Karpas-422 (cell line): ENCODE measurements at regions not wholly inside any gene's neighbourhood (a gene's known extent, or its start where the extent isn't known, plus 50 kb on each side); places are given as distances from the start of the nearest gene placed in this dataset.

Experiments used
- DNase-seq: peaks from one replicate; pipeline ENCODE4 v3.0.0-alpha.2; 2015
- H2AFZ ChIP-seq: fragments of 200-600 bp; sonication (generic); 2 replicates; pipeline ENCODE4 v1.6.1; 2014; ENCODE audit warnings: antibody characterized with exemption, low read length, mixed read lengths
- H3K27ac ChIP-seq: fragments of 200-600 bp; sonication (generic); 2 replicates; pipeline ENCODE4 v1.5.1; 2014; ENCODE audit warnings: mild to moderate bottlenecking, low read length, moderate library complexity
- H3K27me3 ChIP-seq: fragments of 200-600 bp; sonication (generic); 2 replicates; pipeline ENCODE4 v1.6.1; 2014; ENCODE audit warnings: low read length, mixed read lengths
- H3K36me3 ChIP-seq: fragments of 200-600 bp; sonication (generic); 2 replicates; pipeline ENCODE4 v1.6.1; 2014; ENCODE audit warnings: low read length, mixed read lengths; ENCODE audit not compliant: insufficient read depth
- H3K4me1 ChIP-seq: fragments of 200-600 bp; sonication (generic); 2 replicates; pipeline ENCODE4 v1.6.1; 2014; ENCODE audit warnings: mild to moderate bottlenecking, low read length, mixed read lengths
- H3K4me2 ChIP-seq: fragments of 200-600 bp; sonication (generic); 2 replicates; pipeline ENCODE4 v1.6.1; 2014; ENCODE audit warnings: low read length, low read depth, mild to moderate bottlenecking; ENCODE audit not compliant: poor library complexity, severe bottlenecking
- H3K4me3 ChIP-seq: fragments of 200-600 bp; sonication (generic); 2 replicates; pipeline ENCODE4 v1.5.1; 2014; ENCODE audit warnings: mild to moderate bottlenecking, antibody characterized with exemption, low read length, mixed read lengths
- H3K79me2 ChIP-seq: fragments of 200-600 bp; sonication (generic); 2 replicates; pipeline ENCODE4 v1.6.1; 2014; ENCODE audit warnings: mild to moderate bottlenecking, low read length, mixed read lengths
- H3K9ac ChIP-seq: fragments of 200-600 bp; sonication (generic); 2 replicates; pipeline ENCODE4 v1.6.0; 2014; ENCODE audit warnings: low read length
- H3K9me2 ChIP-seq: fragments of 200-600 bp; sonication (generic), shearing (Covaris generic); replicated peaks from 2 replicates; pipeline ENCODE4 v1.6.0; 2014; ENCODE audit warnings: mild to moderate bottlenecking, low read length, moderate library complexity; ENCODE audit not compliant: insufficient read depth
- H3K9me3 ChIP-seq: fragments of 300-700, 200-600 bp; sonication (generic); 2 replicates; pipeline ENCODE4 v1.6.1; 2014; ENCODE audit warnings: low read length, mixed read lengths
- H4K20me1 ChIP-seq: fragments of 200-600 bp; sonication (generic); 2 replicates; pipeline ENCODE4 v1.6.1; 2014; ENCODE audit warnings: mild to moderate bottlenecking, antibody characterized with exemption, low read length, low read depth; ENCODE audit not compliant: insufficient read depth

GRCh38 chr4:173829565-173829964, 299.5 kb upstream of the HAND2 start:
- no peaks in the 10 kb centered on the region for H3K27me3 ChIP-seq
- H3K4me3 ChIP-seq, result no peak overlapping the region
- no peaks in the 10 kb centered on the region for H3K36me3 ChIP-seq
- H3K9ac ChIP-seq, result no peak overlapping the region
- no peaks in the 10 kb centered on the region for H3K79me2 ChIP-seq
- no peak overlapping the region for H3K27ac ChIP-seq
- no peaks in the 10 kb centered on the region for H3K4me1 ChIP-seq
- no peak overlapping the region for H3K4me2 ChIP-seq
- no peaks in the 10 kb centered on the region for H3K9me3 ChIP-seq
- no peak for DNase-seq
- no peak overlapping the region for H2AFZ ChIP-seq
- H4K20me1 ChIP-seq, result no peaks in the 10 kb centered on the region
- no peaks in the 10 kb centered on the region for H3K9me2 ChIP-seq

GRCh38 chr4:173827707-173828106, 297.7 kb upstream of the HAND2 start:
- no peaks in the 10 kb centered on the region for H3K79me2 ChIP-seq
- no peaks in the 10 kb centered on the region for H3K4me1 ChIP-seq
- H2AFZ ChIP-seq, result no peak overlapping the region
- H3K4me3 ChIP-seq, result no peak overlapping the region
- H3K9ac ChIP-seq, result no peak overlapping the region
- no peaks in the 10 kb centered on the region for H3K9me3 ChIP-seq
- H3K36me3 ChIP-seq, result no peaks in the 10 kb centered on the region
- no peaks in the 10 kb centered on the region for H3K27me3 ChIP-seq
- H4K20me1 ChIP-seq, result no peaks in the 10 kb centered on the region
- H3K9me2 ChIP-seq, result no peaks in the 10 kb centered on the region
- H3K27ac ChIP-seq, result no peak overlapping the region
- no peak overlapping the region for H3K4me2 ChIP-seq
- no peak for DNase-seq

- no peak overlapping the region for H2AFZ ChIP-seq
- no peaks in the 10 kb centered on the region for H3K36me3 ChIP-seq
- H3K27me3 ChIP-seq, result no peaks in the 10 kb centered on the region
- no peaks in the 10 kb centered on the region for H3K9me3 ChIP-seq
- H3K79me2 ChIP-seq, result no peaks in the 10 kb centered on the region
- no peaks in the 10 kb centered on the region for H3K9me2 ChIP-seq
- no peak overlapping the region for H3K27ac ChIP-seq
- H3K9ac ChIP-seq, result no peak overlapping the region
- H3K4me2 ChIP-seq, result no peak overlapping the region
- no peak overlapping the region for H3K4me3 ChIP-seq
- no peak for DNase-seq
- no peaks in the 10 kb centered on the region for H3K4me1 ChIP-seq
- H4K20me1 ChIP-seq, result no peaks in the 10 kb centered on the region
Measured at GRCh38 chr4:173821876-173822275, 291.8 kb upstream of the HAND2 start.

- no peaks in the 10 kb centered on the region for H4K20me1 ChIP-seq
- no peak overlapping the region for H2AFZ ChIP-seq
- H3K4me1 ChIP-seq, result no peaks in the 10 kb centered on the region
- no peak for DNase-seq
- H3K36me3 ChIP-seq, result no peaks in the 10 kb centered on the region
- H3K9me2 ChIP-seq, result no peaks in the 10 kb centered on the region
- no peak overlapping the region for H3K9ac ChIP-seq
- H3K4me3 ChIP-seq, result no peak overlapping the region
- H3K4me2 ChIP-seq, result no peak overlapping the region
- H3K27me3 ChIP-seq, result no peaks in the 10 kb centered on the region
- H3K79me2 ChIP-seq, result no peaks in the 10 kb centered on the region
- H3K27ac ChIP-seq, result no peak overlapping the region
- no peaks in the 10 kb centered on the region for H3K9me3 ChIP-seq
Measured at GRCh38 chr4:173821036-173821435, 291.0 kb upstream of the HAND2 start.

- Histone ChIP-seq H3K27ac (no peak overlapping the region), H4K20me1 (no peaks in the 10 kb centered on the region), H3K9me3 (no peaks in the 10 kb centered on the region), H3K4me1 (no peaks in the 10 kb centered on the region), H3K9ac (no peak overlapping the region), H3K36me3 (no peaks in the 10 kb centered on the region), H3K4me3 (no peak overlapping the region), H3K9me2 (no peaks in the 10 kb centered on the region), H3K27me3 (no peaks in the 10 kb centered on the region), H2AFZ (no peak overlapping the region), H3K4me2 (no peak overlapping the region), H3K79me2 (no peaks in the 10 kb centered on the region)
- DNase-seq, result no peak
Measured at GRCh38 chr4:173807347-173807746, 277.3 kb upstream of the HAND2 start.

GRCh38 chr4:173805884-173806283, 275.9 kb upstream of the HAND2 start:
- H3K27me3 ChIP-seq, result no peaks in the 10 kb centered on the region
- no peaks in the 10 kb centered on the region for H3K9me2 ChIP-seq
- no peaks in the 10 kb centered on the region for H3K79me2 ChIP-seq
- no peak overlapping the region for H3K4me2 ChIP-seq
- H3K27ac ChIP-seq, result no peak overlapping the region
- no peaks in the 10 kb centered on the region for H4K20me1 ChIP-seq
- no peaks in the 10 kb centered on the region for H3K4me1 ChIP-seq
- H3K36me3 ChIP-seq, result no peaks in the 10 kb centered on the region
- no peak overlapping the region for H2AFZ ChIP-seq
- H3K9me3 ChIP-seq, result no peaks in the 10 kb centered on the region
- H3K9ac ChIP-seq, result no peak overlapping the region
- no peak for DNase-seq
- no peak overlapping the region for H3K4me3 ChIP-seq

- Histone ChIP-seq H3K27ac (no peak overlapping the region), H4K20me1 (no peaks in the 10 kb centered on the region), H2AFZ (no peak overlapping the region), H3K4me2 (no peak overlapping the region), H3K9me2 (no peaks in the 10 kb centered on the region), H3K9me3 (no peaks in the 10 kb centered on the region), H3K4me3 (no peak overlapping the region), H3K9ac (no peak overlapping the region), H3K36me3 (no peaks in the 10 kb centered on the region), H3K79me2 (no peaks in the 10 kb centered on the region), H3K4me1 (no peaks in the 10 kb centered on the region), H3K27me3 (no peaks in the 10 kb centered on the region)
- DNase-seq, result no peak
Measured at GRCh38 chr4:173802662-173803022, 272.6 kb upstream of the HAND2 start.

- H3K36me3 ChIP-seq, result no peaks in the 10 kb centered on the region
- H3K27me3 ChIP-seq, result no peaks in the 10 kb centered on the region
- H3K27ac ChIP-seq, result no peak overlapping the region
- no peak overlapping the region for H2AFZ ChIP-seq
- H3K9me3 ChIP-seq, result no peaks in the 10 kb centered on the region
- no peaks in the 10 kb centered on the region for H4K20me1 ChIP-seq
- no peaks in the 10 kb centered on the region for H3K4me1 ChIP-seq
- H3K9ac ChIP-seq, result no peak overlapping the region
- H3K9me2 ChIP-seq, result no peaks in the 10 kb centered on the region
- DNase-seq, result no peak
- no peak overlapping the region for H3K4me2 ChIP-seq
- H3K4me3 ChIP-seq, result no peak overlapping the region
- H3K79me2 ChIP-seq, result no peaks in the 10 kb centered on the region
Measured at GRCh38 chr4:173801876-173802661, 272.0 kb upstream of the HAND2 start.
